Esophagus muscularis mucosa (tissue), 4 donors: ENCODE measurements at regions not wholly inside any gene's neighbourhood (a gene's known extent, or its start where the extent isn't known, plus 50 kb on each side); places are given as distances from the start of the nearest gene placed in this dataset.

Experiments
- DNase-seq: peaks from one replicate; pipeline ENCODE4 v3.0.0-alpha.2; 2017; ENCODE audit errors: extremely low spot score
- H3K27ac ChIP-seq, 4 donors: fragments of 200-600 bp; sonication (generic); replicated peaks in 1 of 4; 1 replicate in 3 of 4; 2 replicates in 1 of 4; pipeline ENCODE4 v1.5.1; 2016 to 2019; ENCODE audit warnings: mild to moderate bottlenecking in 1 of 4
- H3K27me3 ChIP-seq, 4 donors: fragments of 200-600 bp; sonication (generic); one replicate each; pipeline versions ENCODE4 v1.5.1 to v1.6.0; 2016 to 2019
- H3K36me3 ChIP-seq, 4 donors: fragments of 200-600 bp; sonication (generic); one replicate each; pipeline ENCODE4 v1.5.1; 2016 to 2019
- H3K4me1 ChIP-seq, 4 donors: fragments of 200-600 bp; sonication (generic); one replicate each; pipeline ENCODE4 v1.5.1; 2016 to 2019
- H3K4me3 ChIP-seq, 4 donors: fragments of 200-600 bp; sonication (generic); 1 replicate in 2 of 4; 2 replicates in 2 of 4; pipeline ENCODE4 v1.5.1; 2016 to 2019; ENCODE audit warnings: mild to moderate bottlenecking in 4 of 4, moderate library complexity in 1 of 4
- H3K9me3 ChIP-seq, 4 donors: fragments of 200-600 bp; sonication (generic); 1 replicate in 3 of 4; 2 replicates in 1 of 4; pipeline ENCODE4 v1.5.1; 2016 to 2019
- EP300 ChIP-seq: sonication (generic); formaldehyde crosslinking; IDR thresholded peaks from one replicate; pipeline ENCODE4 v1.6.1; 2017; ENCODE audit warnings: antibody characterized with exemption
- POLR2A ChIP-seq: fragments of 450-650 bp; IDR thresholded peaks from one replicate; pipeline ENCODE4 v1.6.1; 2017; ENCODE audit warnings: antibody characterized with exemption, moderate library complexity, mild to moderate bottlenecking, low read depth
- POLR2AphosphoS5 ChIP-seq, 2 donors: sonication (generic); formaldehyde crosslinking; IDR thresholded peaks; one replicate each; pipeline ENCODE4 v1.6.1; 2017; ENCODE audit warnings: antibody characterized with exemption in 2 of 2
- WGBS: methylation state at CpG from one replicate; pipeline ENCODE4 v1.1.5; 2018; 5-methylcytosine and 5-hydroxymethylcytosine counted together
- intact Hi-C: fragments of 100-400 bp; cut with DNase I; formaldehyde crosslinking; loops from one replicate; pipeline ENCODE4 v1.15.1; 2023
- TF ChIP-seq, protein P1 (sequence below), 3 experiments: fragments of 200-600 bp in 2 of 3; fragments of 450-650 bp in 1 of 3; sonication (generic) in 2 of 3; IDR thresholded peaks; one replicate each; pipeline ENCODE4 v1.5.1; 2017 to 2019; ENCODE audit warnings: antibody characterized with exemption in 3 of 3, mild to moderate bottlenecking in 2 of 3, moderate library complexity in 1 of 3

DNA sequence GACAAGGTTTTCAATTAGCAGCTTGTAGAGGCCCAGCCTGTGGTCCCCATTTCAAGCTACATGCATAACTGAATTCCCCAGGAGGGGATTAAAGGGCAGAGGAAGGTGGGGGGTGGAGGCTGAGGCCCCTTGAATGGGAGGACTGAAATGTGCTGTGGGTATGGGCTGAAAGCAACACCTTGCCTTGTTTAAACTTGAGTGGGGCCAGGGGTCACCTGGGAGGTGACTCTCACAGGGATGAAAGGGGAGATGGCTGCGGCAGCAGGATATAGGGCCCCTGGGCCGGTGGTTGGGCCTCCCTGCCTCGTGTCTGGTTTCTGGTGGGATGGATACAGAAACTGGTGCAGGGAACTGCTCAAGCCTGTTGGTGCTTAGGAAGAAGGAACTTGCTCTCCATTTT is 225.9 kb upstream of the SPRED2 start:
- H3K4me3 ChIP-seq: no peak overlapping the region
- TF ChIP-seq, protein P1, sequence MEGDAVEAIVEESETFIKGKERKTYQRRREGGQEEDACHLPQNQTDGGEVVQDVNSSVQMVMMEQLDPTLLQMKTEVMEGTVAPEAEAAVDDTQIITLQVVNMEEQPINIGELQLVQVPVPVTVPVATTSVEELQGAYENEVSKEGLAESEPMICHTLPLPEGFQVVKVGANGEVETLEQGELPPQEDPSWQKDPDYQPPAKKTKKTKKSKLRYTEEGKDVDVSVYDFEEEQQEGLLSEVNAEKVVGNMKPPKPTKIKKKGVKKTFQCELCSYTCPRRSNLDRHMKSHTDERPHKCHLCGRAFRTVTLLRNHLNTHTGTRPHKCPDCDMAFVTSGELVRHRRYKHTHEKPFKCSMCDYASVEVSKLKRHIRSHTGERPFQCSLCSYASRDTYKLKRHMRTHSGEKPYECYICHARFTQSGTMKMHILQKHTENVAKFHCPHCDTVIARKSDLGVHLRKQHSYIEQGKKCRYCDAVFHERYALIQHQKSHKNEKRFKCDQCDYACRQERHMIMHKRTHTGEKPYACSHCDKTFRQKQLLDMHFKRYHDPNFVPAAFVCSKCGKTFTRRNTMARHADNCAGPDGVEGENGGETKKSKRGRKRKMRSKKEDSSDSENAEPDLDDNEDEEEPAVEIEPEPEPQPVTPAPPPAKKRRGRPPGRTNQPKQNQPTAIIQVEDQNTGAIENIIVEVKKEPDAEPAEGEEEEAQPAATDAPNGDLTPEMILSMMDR (IDR thresholded peaks at IDR 0.05): no peak
- H3K36me3 ChIP-seq: no peaks in the 10 kb centered on the region
- H3K4me1 ChIP-seq: peaks cover 0 to 12% (median 9%) of the 10 kb centered on the region in 4 donors
- H3K27me3 ChIP-seq: no peaks in the 10 kb centered on the region
- H3K27ac ChIP-seq: no peak overlapping the region
- 87% methylated on average over 3 of the region's 3 CpGs for WGBS
- DNase-seq: no peak
- H3K9me3 ChIP-seq: no peaks in the 10 kb centered on the region
- intact Hi-C loops: no loop called here

DNA sequence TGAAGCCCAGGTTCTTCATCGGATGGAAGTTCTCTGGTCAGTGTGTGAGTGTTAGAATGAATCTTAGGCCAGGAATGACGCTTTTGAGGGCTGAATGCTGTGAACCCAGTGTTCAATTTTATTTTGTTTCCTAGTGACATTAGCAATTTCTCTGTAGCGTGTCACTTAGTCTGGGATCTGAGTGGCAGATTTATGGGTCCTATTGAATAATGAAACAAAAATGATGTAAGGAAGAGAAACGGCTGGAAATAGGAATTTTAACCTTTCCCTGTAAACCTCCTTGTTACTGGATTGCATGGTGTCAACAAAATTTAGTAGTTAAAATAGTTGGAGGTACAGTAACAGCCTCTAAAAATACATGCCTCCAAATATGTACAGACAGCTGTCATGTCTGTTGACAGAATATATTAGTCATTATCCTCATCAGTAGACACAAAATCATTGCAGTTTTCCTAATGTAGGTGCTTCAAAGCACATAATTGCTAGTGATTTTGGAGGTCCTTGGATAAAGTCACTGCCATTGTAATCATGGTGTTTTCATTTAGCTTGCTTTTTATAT is 223.8 kb upstream of the SPRED2 start:
- intact Hi-C loops: no loop called here
- 76% methylated on average over 4 of the region's 4 CpGs for WGBS
- Histone ChIP-seq H3K4me1 (no peaks in the 10 kb centered on the region), H3K27ac (no peak overlapping the region), H3K4me3 (no peak overlapping the region), H3K36me3 (no peaks in the 10 kb centered on the region), H3K9me3 (no peaks in the 10 kb centered on the region), H3K27me3 (no peaks in the 10 kb centered on the region)
- TF ChIP-seq POLR2A: no peak
- no peak for TF ChIP-seq EP300
- DNase-seq: no peak

DNA sequence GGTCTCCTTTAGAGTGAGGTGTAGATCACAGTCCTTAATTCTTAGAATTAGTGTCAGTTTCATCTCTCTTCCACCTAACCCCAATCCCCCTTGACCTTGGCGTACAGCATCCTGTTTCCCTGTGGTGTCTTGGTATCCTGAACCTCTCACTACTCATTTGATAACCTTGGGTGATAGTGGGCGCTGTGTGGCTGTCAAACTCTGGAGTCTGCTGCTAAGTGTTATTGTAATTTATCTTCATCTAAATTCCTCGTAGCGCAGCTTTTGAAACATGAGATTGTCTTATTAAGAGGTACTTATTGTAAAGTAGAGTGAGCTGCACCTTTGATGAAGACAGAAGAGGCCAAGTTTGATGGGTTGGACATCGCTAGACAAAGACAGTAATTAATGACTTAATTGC is 222.6 kb upstream of the SPRED2 start:
- DNase-seq: no peak
- 97% methylated on average over 5 of the region's 5 CpGs for WGBS
- no peaks in the 10 kb centered on the region for H3K9me3 ChIP-seq
- TF ChIP-seq, protein P1 (IDR thresholded peaks at IDR 0.05): no peak
- TF ChIP-seq EP300: no peak
- TF ChIP-seq POLR2AphosphoS5 (IDR thresholded peaks at IDR 0.05): no peak
- TF ChIP-seq POLR2A: no peak
- H3K4me1 ChIP-seq: no peaks in the 10 kb centered on the region
- H3K36me3 ChIP-seq: no peaks in the 10 kb centered on the region
- H3K27ac ChIP-seq: no peak overlapping the region
- H3K4me3 ChIP-seq: no peak overlapping the region
- no peaks in the 10 kb centered on the region for H3K27me3 ChIP-seq
- intact Hi-C loops: no loop called here

DNA sequence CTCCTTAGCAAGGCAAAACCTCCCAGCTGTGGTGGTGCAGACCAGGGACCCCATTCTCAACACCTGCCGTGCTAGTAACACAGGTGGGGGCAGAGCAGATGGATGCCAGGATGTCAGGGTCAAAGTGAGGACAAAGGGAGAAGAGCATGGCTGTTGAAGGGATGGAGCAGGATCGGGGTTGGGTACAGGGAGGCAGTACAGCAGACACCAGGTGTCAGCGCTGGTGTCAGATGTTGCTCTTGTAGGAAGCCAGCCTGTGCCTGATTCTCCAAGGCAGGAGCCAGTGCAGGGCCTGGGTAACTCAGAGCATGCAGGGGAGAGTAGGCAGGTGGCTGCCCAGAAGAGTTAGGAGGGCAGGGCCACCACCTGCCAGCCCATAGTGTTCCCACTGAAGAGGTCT is 222.1 kb upstream of the SPRED2 start:
- H3K27ac ChIP-seq: no peak overlapping the region
- no peaks in the 10 kb centered on the region for H3K27me3 ChIP-seq
- no peaks in the 10 kb centered on the region for H3K36me3 ChIP-seq
- intact Hi-C loops: no loop called here
- no peaks in the 10 kb centered on the region for H3K9me3 ChIP-seq
- no peaks in the 10 kb centered on the region for H3K4me1 ChIP-seq
- 87% methylated on average over 3 of the region's 3 CpGs for WGBS
- H3K4me3 ChIP-seq: no peak overlapping the region
- TF ChIP-seq, protein P1 (IDR thresholded peaks at IDR 0.05): no peak
- no peak for TF ChIP-seq EP300
- TF ChIP-seq POLR2A: no peak
- TF ChIP-seq POLR2AphosphoS5 (IDR thresholded peaks at IDR 0.05): no peak
- no peak for DNase-seq

DNA sequence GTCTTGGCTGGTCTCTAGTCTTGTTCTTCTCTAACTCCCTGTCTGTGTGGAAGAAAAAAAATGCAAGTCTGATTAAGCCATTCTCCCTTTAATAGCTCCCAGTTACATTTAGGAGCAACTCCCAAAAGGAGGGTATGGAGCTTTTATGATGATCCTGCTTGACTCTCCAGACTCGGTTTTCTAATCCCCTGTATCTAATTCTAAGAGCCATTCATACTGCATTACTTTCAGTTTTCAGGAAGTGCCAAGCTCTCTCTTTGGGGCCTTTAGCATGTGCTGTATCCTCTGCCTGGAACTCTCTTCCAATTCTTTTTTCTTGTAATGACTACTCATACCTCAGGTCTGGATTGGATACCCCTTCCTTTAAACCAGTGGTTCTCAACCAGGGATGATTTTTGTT is 219.7 kb upstream of the SPRED2 start:
- TF ChIP-seq POLR2A (no peak), POLR2AphosphoS5 (IDR thresholded peaks at IDR 0.05) (no peak), EP300 (no peak)
- TF ChIP-seq, protein P1 (IDR thresholded peaks at IDR 0.05): no peak
- H3K4me1 ChIP-seq: no peaks in the 10 kb centered on the region
- no peaks in the 10 kb centered on the region for H3K36me3 ChIP-seq
- H3K4me3 ChIP-seq: no peak overlapping the region
- no peak for DNase-seq
- intact Hi-C loops: no loop called here
- WGBS: 77% methylated on average over 1 of the region's 1 CpG
- no peak overlapping the region for H3K27ac ChIP-seq
- H3K9me3 ChIP-seq: no peaks in the 10 kb centered on the region
- no peaks in the 10 kb centered on the region for H3K27me3 ChIP-seq
